DMS 273 (cell line): ENCODE measurements at regions not wholly inside any gene's neighbourhood (a gene's known extent, or its start where the extent isn't known, plus 50 kb on each side); places are given as distances from the start of the nearest gene placed in this dataset.
A peak's percentile ranks its signal among the peaks of the same experiment; 100 is the strongest.

Source experiments
- DNase-seq: peaks from one replicate; lab custom pipeline; 2025; ENCODE audit not compliant: unreplicated experiment; lab: John Stamatoyannopoulos, UW

- DNase-seq = no peak
These were observed 198.6 kb downstream of the TLE1 start for GRCh38 chr9:81490605-81491331.

- DNase-seq = peak; percentile 65
These were observed 200.3 kb downstream of the TLE1 start for GRCh38 chr9:81489046-81489445.

GRCh38 chr9:81480828-81481604 lies 208.3 kb downstream of the TLE1 start:
- no peak for DNase-seq

- DNase-seq = no peak
These were observed 209.8 kb downstream of the TLE1 start for GRCh38 chr9:81479573-81479972.

GRCh38 chr9:81477669-81478068 lies 211.7 kb downstream of the TLE1 start:
- DNase-seq = no peak

GRCh38 chr9:81476813-81477490 lies 212.4 kb downstream of the TLE1 start:
- no peak for DNase-seq

- DNase-seq = no peak
These were observed 214.6 kb downstream of the TLE1 start for GRCh38 chr9:81474792-81475191.

GRCh38 chr9:81474125-81474524 lies 215.2 kb downstream of the TLE1 start:
- DNase-seq = no peak

GRCh38 chr9:81473708-81474107 lies 215.6 kb downstream of the TLE1 start:
- DNase-seq = no peak

GRCh38 chr9:81473206-81473605 lies 216.1 kb downstream of the TLE1 start:
- DNase-seq = no peak

GRCh38 chr9:81472701-81473100 lies 216.6 kb downstream of the TLE1 start:
- DNase-seq = peak; percentile 34

- DNase-seq = no peak
These were observed 218.5 kb downstream of the TLE1 start for GRCh38 chr9:81470864-81471263.

- DNase-seq = no peak
These were observed 221.2 kb downstream of the TLE1 start for GRCh38 chr9:81468084-81468595.

- DNase-seq = no peak
These were observed 222.4 kb downstream of the TLE1 start for GRCh38 chr9:81466981-81467380.

- DNase-seq = no peak
These were observed 223.8 kb downstream of the TLE1 start for GRCh38 chr9:81465468-81466011.

GRCh38 chr9:81462801-81463200 lies 226.5 kb downstream of the TLE1 start:
- DNase-seq = no peak

GRCh38 chr9:81461196-81461595 lies 228.2 kb downstream of the TLE1 start:
- no peak for DNase-seq

- DNase-seq = no peak
These were observed 228.7 kb downstream of the TLE1 start for GRCh38 chr9:81460693-81461092.

- DNase-seq = no peak
These were observed 229.8 kb downstream of the TLE1 start for GRCh38 chr9:81459591-81459990.

GRCh38 chr9:81456431-81457006 lies 232.8 kb downstream of the TLE1 start:
- DNase-seq = no peak
